Trophoblast cell (in vitro differentiated cells and primary cell): ENCODE measurements at regions not wholly inside any gene's neighbourhood (a gene's known extent, or its start where the extent isn't known, plus 50 kb on each side); places are given as distances from the start of the nearest gene placed in this dataset.

Experiments used
- DNase-seq, 2 donors: peaks; one replicate each; pipeline ENCODE4 v3.0.0-alpha.2; 2016
- H2AFZ ChIP-seq: 2 replicates; pipeline ENCODE4 v1.6.1; 2013; ENCODE audit warnings: low read length, moderate library complexity, mild to moderate bottlenecking; ENCODE audit not compliant: insufficient read depth, poor library complexity
- H2AK5ac ChIP-seq: 2 replicates; pipeline ENCODE4 v1.6.1; 2013; ENCODE audit warnings: mild to moderate bottlenecking, low read length
- H2BK120ac ChIP-seq: 2 replicates; pipeline ENCODE4 v1.6.1; 2013; ENCODE audit warnings: low read length, mild to moderate bottlenecking, moderate library complexity; ENCODE audit not compliant: insufficient read depth, poor library complexity
- H2BK12ac ChIP-seq: 2 replicates; pipeline ENCODE4 v1.6.1; 2013; ENCODE audit warnings: mild to moderate bottlenecking, low read length, moderate library complexity
- H2BK5ac ChIP-seq: 2 replicates; pipeline ENCODE4 v1.6.1; 2013; ENCODE audit warnings: low read length, low read depth, moderate library complexity, mild to moderate bottlenecking; ENCODE audit not compliant: poor library complexity
- H3K14ac ChIP-seq: 2 replicates; pipeline ENCODE4 v1.6.1; 2013; ENCODE audit warnings: mild to moderate bottlenecking, low read length
- H3K18ac ChIP-seq: 2 replicates; pipeline ENCODE4 v1.6.1; 2013; ENCODE audit warnings: mild to moderate bottlenecking, low read length
- H3K23ac ChIP-seq: 2 replicates; pipeline ENCODE4 v1.6.1; 2013; ENCODE audit warnings: low read length
- H3K27ac ChIP-seq: 2 replicates; pipeline ENCODE4 v1.5.1; 2013; ENCODE audit warnings: low read depth, mild to moderate bottlenecking, inconsistent platforms, low read length, moderate library complexity
- H3K27me3 ChIP-seq: 2 replicates; pipeline ENCODE4 v1.6.1; 2013; ENCODE audit warnings: inconsistent platforms, mild to moderate bottlenecking, low read length, moderate library complexity; ENCODE audit not compliant: insufficient read depth
- H3K36me3 ChIP-seq, 2 experiments: 1 replicate in 1 of 2; 2 replicates in 1 of 2; pipeline ENCODE4 v1.6.1; 2013; ENCODE audit warnings: low read length in 2 of 2, mild to moderate bottlenecking in 2 of 2, moderate library complexity in 1 of 2; ENCODE audit not compliant: insufficient read depth in 2 of 2, control insufficient read depth in 1 of 2
- H3K4ac ChIP-seq: 2 replicates; pipeline ENCODE4 v1.6.1; 2013; ENCODE audit warnings: low read depth, mild to moderate bottlenecking, low read length, moderate library complexity
- H3K4me1 ChIP-seq, 2 experiments: 1 replicate in 1 of 2; 2 replicates in 1 of 2; pipeline ENCODE4 v1.6.1; 2013; ENCODE audit warnings: low read length in 2 of 2, mild to moderate bottlenecking in 2 of 2, moderate library complexity in 1 of 2; ENCODE audit not compliant: insufficient read depth in 2 of 2, control insufficient read depth in 1 of 2
- H3K4me2 ChIP-seq: 2 replicates; pipeline ENCODE4 v1.6.1; 2013; ENCODE audit warnings: inconsistent platforms, mild to moderate bottlenecking, low read length, moderate library complexity
- H3K4me3 ChIP-seq: 2 replicates; pipeline ENCODE4 v1.5.1; 2013; ENCODE audit warnings: mild to moderate bottlenecking, low read depth, low read length, inconsistent platforms
- H3K79me1 ChIP-seq: one replicate; pipeline ENCODE4 v1.6.1; 2013; ENCODE audit warnings: low read length
- H3K79me2 ChIP-seq: 2 replicates; pipeline ENCODE4 v1.6.1; 2013; ENCODE audit warnings: low read length, mild to moderate bottlenecking; ENCODE audit not compliant: control insufficient read depth, insufficient read depth, poor library complexity
- H3K9ac ChIP-seq: 2 replicates; pipeline ENCODE4 v1.6.1; 2013; ENCODE audit warnings: mild to moderate bottlenecking, low read length
- H3K9me3 ChIP-seq: 2 replicates; pipeline ENCODE4 v1.6.1; 2013; ENCODE audit warnings: low read depth, mild to moderate bottlenecking, control low read depth, inconsistent platforms, low read length; ENCODE audit not compliant: insufficient read depth
- H4K12ac ChIP-seq: 2 replicates; pipeline ENCODE4 v1.6.1; 2013; ENCODE audit warnings: low read depth, mild to moderate bottlenecking, low read length, moderate library complexity
- H4K8ac ChIP-seq: 2 replicates; pipeline ENCODE4 v1.6.1; 2013; ENCODE audit warnings: low read depth, mild to moderate bottlenecking, low read length, moderate library complexity
- H4K91ac ChIP-seq: one replicate; pipeline ENCODE4 v1.6.1; 2013; ENCODE audit warnings: low read depth, mild to moderate bottlenecking, low read length, moderate library complexity
- WGBS: extraction: QIAGEN DNeasy Blood & Tissue Kit; methylation state at CpG from one replicate; pipeline ENCODE4 v1.1.7; 2013; ENCODE audit warnings: missing lambda C conversion rate; ENCODE audit not compliant: insufficient read length, insufficient coverage; ENCODE audit errors: extremely low coverage; 5-methylcytosine and 5-hydroxymethylcytosine counted together

- no peaks in the 10 kb centered on the region for H3K27me3 ChIP-seq
- H3K4me2 ChIP-seq = no peak overlapping the region
- no peak overlapping the region for H3K4ac ChIP-seq
- no peak overlapping the region for H4K12ac ChIP-seq
- H3K79me1 ChIP-seq = no peaks in the 10 kb centered on the region
- H3K36me3 ChIP-seq = no peaks in the 10 kb centered on the region
- no peak for DNase-seq
- no peak overlapping the region for H3K14ac ChIP-seq
- H2BK120ac ChIP-seq = no peak overlapping the region
- no peak overlapping the region for H3K23ac ChIP-seq
- no peak overlapping the region for H2AK5ac ChIP-seq
- H4K91ac ChIP-seq = no peak overlapping the region
- no peaks in the 10 kb centered on the region for H3K79me2 ChIP-seq
- H3K27ac ChIP-seq = no peak overlapping the region
- no peak overlapping the region for H2BK5ac ChIP-seq
- no peak overlapping the region for H3K9ac ChIP-seq
- H3K4me1 ChIP-seq = no peaks in the 10 kb centered on the region
- H3K4me3 ChIP-seq = no peak overlapping the region
- no peaks in the 10 kb centered on the region for H3K9me3 ChIP-seq
- H2BK12ac ChIP-seq = no peak overlapping the region
- no peak overlapping the region for H4K8ac ChIP-seq
- no peak overlapping the region for H3K18ac ChIP-seq
- no peak overlapping the region for H2AFZ ChIP-seq
- no CpG with 5 or more reads among the region's 5 CpGs for WGBS
Measured at GRCh38 chr6:90448836-90449235, 138.0 kb downstream of the MAP3K7 start.

- no peak overlapping the region for H3K23ac ChIP-seq
- H2BK12ac ChIP-seq = no peak overlapping the region
- H3K79me1 ChIP-seq = no peaks in the 10 kb centered on the region
- H2BK5ac ChIP-seq = no peak overlapping the region
- WGBS = no CpG with 5 or more reads among the region's 2 CpGs
- DNase-seq = no peak
- H2AK5ac ChIP-seq = no peak overlapping the region
- no peak overlapping the region for H3K18ac ChIP-seq
- no peak overlapping the region for H4K12ac ChIP-seq
- H4K91ac ChIP-seq = no peak overlapping the region
- no peaks in the 10 kb centered on the region for H3K27me3 ChIP-seq
- no peak overlapping the region for H3K9ac ChIP-seq
- H4K8ac ChIP-seq = no peak overlapping the region
- no peak overlapping the region for H3K27ac ChIP-seq
- peaks cover 0 to 2% of the 10 kb centered on the region in 2 experiments for H3K4me1 ChIP-seq
- no peaks in the 10 kb centered on the region for H3K36me3 ChIP-seq
- H3K9me3 ChIP-seq = no peaks in the 10 kb centered on the region
- H2BK120ac ChIP-seq = no peak overlapping the region
- H3K4me2 ChIP-seq = no peak overlapping the region
- H3K79me2 ChIP-seq = no peaks in the 10 kb centered on the region
- no peak overlapping the region for H2AFZ ChIP-seq
- no peak overlapping the region for H3K4ac ChIP-seq
- H3K4me3 ChIP-seq = no peak overlapping the region
- no peak overlapping the region for H3K14ac ChIP-seq
Measured at GRCh38 chr6:90446164-90446563, 140.7 kb downstream of the MAP3K7 start.

- Histone ChIP-seq H3K18ac (no peak overlapping the region), H2AK5ac (no peak overlapping the region), H2BK5ac (no peak overlapping the region), H2BK120ac (no peak overlapping the region), H3K4me2 (no peak overlapping the region), H3K9ac (no peak overlapping the region), H3K79me2 (no peaks in the 10 kb centered on the region), H3K9me3 (no peaks in the 10 kb centered on the region), H3K36me3 (no peaks in the 10 kb centered on the region), H3K27ac (no peak overlapping the region), H3K79me1 (no peaks in the 10 kb centered on the region), H4K8ac (no peak overlapping the region), H3K4me3 (no peak overlapping the region), H3K4me1 (peaks cover 0 to 2% of the 10 kb centered on the region in 2 experiments), H4K12ac (no peak overlapping the region), H2BK12ac (no peak overlapping the region), H3K4ac (no peak overlapping the region), H3K14ac (no peak overlapping the region), H2AFZ (no peak overlapping the region), H4K91ac (no peak overlapping the region), H3K23ac (no peak overlapping the region), H3K27me3 (no peaks in the 10 kb centered on the region)
- no CpG with 5 or more reads among the region's 2 CpGs for WGBS
- DNase-seq = no peak
Measured at GRCh38 chr6:90445533-90446108, 141.3 kb downstream of the MAP3K7 start.

GRCh38 chr6:90444160-90444714, 142.6 kb downstream of the MAP3K7 start:
- H3K4me2 ChIP-seq = no peak overlapping the region

More at GRCh38 chr6:90444160-90444714, 142.6 kb downstream of the MAP3K7 start:
- no peak overlapping the region for H3K18ac ChIP-seq
- no peak overlapping the region for H2AK5ac ChIP-seq
- H3K4me1 ChIP-seq = peaks cover 0 to 2% of the 10 kb centered on the region in 2 experiments
- H3K27ac ChIP-seq = no peak overlapping the region
- no peak overlapping the region for H2AFZ ChIP-seq
- H4K91ac ChIP-seq = no peak overlapping the region
- H3K79me2 ChIP-seq = no peaks in the 10 kb centered on the region
- DNase-seq = no peak
- no peak overlapping the region for H3K9ac ChIP-seq
- H3K79me1 ChIP-seq = no peaks in the 10 kb centered on the region
- H4K12ac ChIP-seq = no peak overlapping the region
- H3K4me3 ChIP-seq = no peak overlapping the region
- no peak overlapping the region for H2BK12ac ChIP-seq
- no peak overlapping the region for H2BK5ac ChIP-seq
- no peak overlapping the region for H3K23ac ChIP-seq
- no peak overlapping the region for H3K4ac ChIP-seq
- H3K9me3 ChIP-seq = no peaks in the 10 kb centered on the region
- no peak overlapping the region for H2BK120ac ChIP-seq
- no peaks in the 10 kb centered on the region for H3K27me3 ChIP-seq
- H4K8ac ChIP-seq = no peak overlapping the region
- no peaks in the 10 kb centered on the region for H3K36me3 ChIP-seq
- no peak overlapping the region for H3K14ac ChIP-seq
- WGBS = no CpG with 5 or more reads among the region's 8 CpGs
